22Rv1 (cell line): ENCODE measurements at regions not wholly inside any gene's neighbourhood (a gene's known extent, or its start where the extent isn't known, plus 50 kb on each side); places are given as distances from the start of the nearest gene placed in this dataset.

Experiments
- H3K27ac ChIP-seq: fragments of 450-650 bp; 2 replicates; pipeline ENCODE4 v1.5.1; 2017
- ZFX ChIP-seq: fragments of 450-650 bp; IDR thresholded peaks from 2 replicates; pipeline ENCODE4 v1.6.1; 2017; ENCODE audit warnings: antibody characterized with exemption, borderline replicate concordance
- TF ChIP-seq, protein P1 (sequence below): fragments of 450-650 bp; IDR thresholded peaks from 2 replicates; pipeline ENCODE4 v1.5.1; 2017; ENCODE audit warnings: mild to moderate bottlenecking

DNA sequence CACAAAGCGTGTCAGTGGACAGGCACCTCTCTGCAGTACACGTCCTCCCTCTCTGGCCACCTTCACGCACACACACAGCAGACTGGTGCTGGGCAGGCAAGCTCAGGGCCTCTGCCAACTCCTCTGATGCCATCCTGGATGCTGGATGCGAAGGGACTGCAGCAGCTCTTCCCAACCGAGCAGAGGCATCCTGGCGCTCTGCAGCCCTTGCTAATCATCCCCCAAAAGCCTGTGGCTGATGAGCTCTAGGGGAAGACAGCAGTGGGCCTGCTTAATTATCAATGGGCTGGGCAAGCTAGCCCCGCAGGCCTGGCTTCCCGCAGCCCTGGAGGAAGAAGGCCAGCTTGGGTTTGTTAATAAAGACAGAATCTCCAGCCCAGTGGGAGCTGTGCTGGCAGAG, 71.3 kb upstream of the TEX51 start:
- H3K27ac ChIP-seq, result no peak overlapping the region
- TF ChIP-seq, protein P1, sequence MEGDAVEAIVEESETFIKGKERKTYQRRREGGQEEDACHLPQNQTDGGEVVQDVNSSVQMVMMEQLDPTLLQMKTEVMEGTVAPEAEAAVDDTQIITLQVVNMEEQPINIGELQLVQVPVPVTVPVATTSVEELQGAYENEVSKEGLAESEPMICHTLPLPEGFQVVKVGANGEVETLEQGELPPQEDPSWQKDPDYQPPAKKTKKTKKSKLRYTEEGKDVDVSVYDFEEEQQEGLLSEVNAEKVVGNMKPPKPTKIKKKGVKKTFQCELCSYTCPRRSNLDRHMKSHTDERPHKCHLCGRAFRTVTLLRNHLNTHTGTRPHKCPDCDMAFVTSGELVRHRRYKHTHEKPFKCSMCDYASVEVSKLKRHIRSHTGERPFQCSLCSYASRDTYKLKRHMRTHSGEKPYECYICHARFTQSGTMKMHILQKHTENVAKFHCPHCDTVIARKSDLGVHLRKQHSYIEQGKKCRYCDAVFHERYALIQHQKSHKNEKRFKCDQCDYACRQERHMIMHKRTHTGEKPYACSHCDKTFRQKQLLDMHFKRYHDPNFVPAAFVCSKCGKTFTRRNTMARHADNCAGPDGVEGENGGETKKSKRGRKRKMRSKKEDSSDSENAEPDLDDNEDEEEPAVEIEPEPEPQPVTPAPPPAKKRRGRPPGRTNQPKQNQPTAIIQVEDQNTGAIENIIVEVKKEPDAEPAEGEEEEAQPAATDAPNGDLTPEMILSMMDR, result no peak

DNA sequence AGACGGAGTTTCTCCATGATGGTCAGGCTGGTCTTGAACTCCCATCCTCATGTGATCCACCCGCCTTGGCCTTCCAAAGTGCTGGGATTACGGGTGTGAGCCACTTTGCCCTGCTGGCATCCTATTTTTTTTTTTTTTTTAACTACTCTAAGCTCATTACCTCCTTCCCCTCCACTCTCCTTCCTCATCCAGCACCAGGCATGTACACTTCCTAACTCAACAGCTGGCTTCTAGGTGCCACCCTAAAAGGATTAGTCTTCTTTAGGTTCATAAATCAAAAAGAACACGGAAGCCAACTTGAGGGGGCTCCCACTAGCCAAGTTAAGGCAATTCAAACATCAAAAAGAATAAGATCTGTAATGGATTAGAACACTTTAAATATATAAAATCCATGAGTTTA, 70.6 kb upstream of the TEX51 start:
- TF ChIP-seq ZFX, result no peak
- TF ChIP-seq, protein P1, result no peak
- H3K27ac ChIP-seq, result no peak overlapping the region

DNA sequence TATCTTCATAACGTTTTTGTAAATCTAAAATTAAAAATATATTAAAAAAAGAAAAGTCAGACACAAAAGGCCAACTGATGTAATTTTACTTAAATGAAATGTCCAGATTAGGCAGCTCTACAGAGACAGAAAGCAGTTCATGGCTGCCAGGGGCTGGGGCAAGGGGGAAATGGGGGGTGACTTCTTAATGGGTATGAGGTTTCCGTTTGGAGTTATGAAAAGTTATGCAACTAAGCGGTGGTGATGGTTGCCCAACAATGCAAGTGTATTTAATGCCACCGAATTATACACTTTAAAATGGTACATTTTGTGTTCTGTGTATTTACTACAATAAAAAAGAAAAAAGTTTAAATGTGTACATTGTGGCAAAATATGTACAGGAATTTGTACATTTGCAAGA, 70.2 kb upstream of the TEX51 start:
- no peak overlapping the region for H3K27ac ChIP-seq
- TF ChIP-seq, protein P1, result no peak
- TF ChIP-seq ZFX, result no peak

DNA sequence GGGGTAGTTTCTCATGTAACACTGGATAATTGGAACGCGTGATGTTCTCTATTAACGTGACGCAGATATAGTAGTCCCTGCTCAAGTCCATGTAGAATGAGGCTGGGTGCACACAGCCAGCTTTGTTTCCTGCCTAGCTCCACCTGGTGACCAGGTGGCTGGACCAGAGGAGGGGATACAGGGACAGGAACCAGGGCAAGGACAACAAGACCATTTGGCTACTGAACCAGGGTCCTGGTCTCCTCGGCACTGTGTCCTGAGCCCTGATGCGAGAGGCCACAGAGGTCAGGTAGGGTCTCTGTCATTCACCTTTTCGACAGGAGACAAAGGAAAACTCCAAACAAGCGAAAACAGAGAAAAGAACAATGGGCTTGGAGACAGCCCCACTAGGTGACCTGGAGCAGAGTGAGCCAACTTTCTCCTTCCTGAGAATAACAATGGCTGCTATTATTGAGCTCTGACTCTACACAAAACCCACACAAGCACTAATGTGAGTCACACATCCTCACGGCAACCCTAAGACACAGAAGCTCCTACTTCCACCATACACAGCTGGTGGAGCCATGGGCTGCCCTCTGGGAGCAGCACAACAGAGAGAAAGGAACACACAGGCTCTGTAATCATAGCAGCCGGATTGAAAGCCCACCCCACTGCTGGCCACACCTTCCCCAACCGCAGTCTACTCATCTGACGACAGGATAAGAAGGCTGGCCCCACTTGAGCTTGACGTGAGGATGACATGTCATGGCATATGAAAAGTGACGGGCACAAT, 67.3 kb upstream of the TEX51 start:
- no peak overlapping the region for H3K27ac ChIP-seq
- TF ChIP-seq, protein P1, result no peak
- no peak for TF ChIP-seq ZFX

DNA sequence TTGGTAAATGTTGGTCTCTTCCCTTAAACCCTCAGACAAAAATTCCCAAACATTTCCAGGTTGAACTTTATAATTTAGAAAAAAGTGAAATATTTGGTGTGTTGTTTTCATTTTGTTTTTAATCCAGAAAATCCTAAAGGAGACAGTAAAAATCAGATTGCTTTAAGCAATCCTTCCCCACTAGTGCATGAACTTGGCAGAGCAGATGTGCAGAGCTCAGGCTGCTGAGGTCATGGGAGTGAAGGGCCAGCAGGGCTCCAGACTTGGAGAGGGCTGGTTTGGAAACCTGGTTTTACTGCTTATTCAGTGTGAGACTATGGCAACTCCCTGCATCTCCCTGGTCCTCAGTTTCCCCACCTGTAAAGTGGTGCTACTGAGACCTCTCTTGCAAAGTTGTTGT, 66.7 kb upstream of the TEX51 start:
- TF ChIP-seq ZFX, result no peak
- TF ChIP-seq, protein P1, result no peak
- no peak overlapping the region for H3K27ac ChIP-seq

DNA sequence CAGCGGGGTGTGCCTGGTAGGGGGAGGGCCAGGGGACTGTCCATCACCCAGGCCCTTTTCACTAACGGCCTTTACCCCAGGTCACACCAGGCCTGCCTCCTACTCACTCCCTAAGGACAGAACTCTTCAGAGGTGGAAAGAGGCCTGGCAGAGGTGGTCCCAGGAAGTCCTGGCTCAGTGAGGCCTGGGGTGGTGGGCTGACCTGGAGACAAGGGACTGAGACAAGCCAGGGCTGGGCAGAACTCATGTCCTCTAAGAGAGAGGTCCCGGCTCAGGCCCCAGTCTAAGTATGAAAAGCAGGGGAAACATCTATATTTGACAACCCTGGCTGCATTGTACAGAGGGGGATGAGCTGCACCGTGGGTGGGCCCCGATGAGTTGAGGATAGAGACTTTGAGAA, 65.9 kb upstream of the TEX51 start:
- H3K27ac ChIP-seq, result no peak overlapping the region
- TF ChIP-seq, protein P1, result no peak
- TF ChIP-seq ZFX, result no peak

DNA sequence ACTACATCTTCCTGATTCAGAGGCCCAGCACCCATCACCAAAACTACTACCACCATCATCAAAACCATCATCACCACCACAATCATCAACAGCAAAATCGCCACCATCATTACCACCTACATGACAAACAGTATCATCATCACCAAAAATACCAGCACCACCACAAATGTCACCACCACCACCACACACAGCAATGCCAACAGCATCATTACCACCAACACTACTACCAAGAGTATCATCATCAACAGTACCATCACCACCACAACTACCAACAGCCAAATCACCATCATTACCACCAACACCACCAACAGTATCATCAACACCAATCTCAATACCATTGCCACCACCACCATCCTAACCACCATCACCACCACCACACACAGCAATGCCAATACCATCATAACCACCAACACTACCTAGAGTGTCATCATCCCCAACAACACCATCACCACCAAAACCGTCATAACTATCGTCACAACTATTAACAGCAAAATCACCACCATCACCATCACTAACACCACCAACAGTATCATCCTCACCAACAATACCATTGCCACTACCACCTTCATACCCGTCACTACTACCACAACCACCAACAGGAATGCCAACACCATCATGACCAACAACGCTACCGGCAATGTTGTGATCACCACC, 64.6 kb upstream of the TEX51 start:
- H3K27ac ChIP-seq, result no peak overlapping the region
- TF ChIP-seq, protein P1, result no peak
- no peak for TF ChIP-seq ZFX
